ENCODE measurements at regions not wholly inside any gene's neighbourhood (a gene's known extent, or its start where the extent isn't known, plus 50 kb on each side); places are given as distances from the start of the nearest gene placed in this dataset.

GRCh38 chr10:21158301-21158700 is 261.2 kb upstream of the NEBL start:
- intact Hi-C loops (cut with micrococcal nuclease; ENCODE audit: unreplicated experiment) = no loop called here
- ChIA-PET POLR2A (ENCODE audit: unreplicated experiment) (no interaction called here), CTCF (no interaction called here)
- Histone ChIP-seq H3K4me3 (no peak overlapping the region), H3K79me2 (ENCODE audit: low read depth) (no peaks in the 10 kb centered on the region), H3F3A (ENCODE audit: insufficient read depth, low read depth) (no peaks in the 10 kb centered on the region), H4K20me1 (ENCODE audit: insufficient read depth) (no peaks in the 10 kb centered on the region), H3K27ac (no peak overlapping the region), H3K9me2 (ENCODE audit: insufficient read depth) (no peaks in the 10 kb centered on the region), H3K36me3 (ENCODE audit: low read depth) (no peaks in the 10 kb centered on the region), H3K4me1 (replicated peaks; ENCODE audit: insufficient read depth) (no peaks in the 10 kb centered on the region), H3K27me3 (ENCODE audit: insufficient read depth, low read depth) (no peaks in the 10 kb centered on the region), H2AFZ (no peak overlapping the region), H3K9me3 (ENCODE audit: insufficient read depth, low read depth) (peaks cover 7% of the 10 kb centered on the region; the same call in 1 of the 2 replicates), H3K4me2 (no peak overlapping the region)
- no peak for DNase-seq
- TF ChIP-seq CTCF (conservative IDR thresholded peaks at IDR 0.05) = no peak
- TF ChIP-seq EZH2 (IDR thresholded peaks at IDR 0.05; ENCODE audit: low read depth) = no peak
- no TSS peak for BruUV-seq (replicated peaks)

GRCh38 chr10:21157664-21158063 is 260.6 kb upstream of the NEBL start:
- no TSS peak for BruUV-seq (replicated peaks)
- TF ChIP-seq EZH2 (IDR thresholded peaks at IDR 0.05; ENCODE audit: low read depth) (no peak), CTCF (conservative IDR thresholded peaks at IDR 0.05) (no peak)
- intact Hi-C loops (cut with micrococcal nuclease; ENCODE audit: unreplicated experiment) = no loop called here

GRCh38 chr10:21150166-21150565 is 253.1 kb upstream of the NEBL start:
- Histone ChIP-seq H3F3A (ENCODE audit: insufficient read depth, low read depth) (no peaks in the 10 kb centered on the region), H3K79me2 (ENCODE audit: low read depth) (no peaks in the 10 kb centered on the region), H3K36me3 (ENCODE audit: low read depth) (no peaks in the 10 kb centered on the region), H4K20me1 (ENCODE audit: insufficient read depth) (no peaks in the 10 kb centered on the region), H3K4me3 (no peak overlapping the region), H3K4me1 (replicated peaks; ENCODE audit: insufficient read depth) (no peaks in the 10 kb centered on the region), H3K27me3 (ENCODE audit: insufficient read depth, low read depth) (no peaks in the 10 kb centered on the region), H2AFZ (no peak overlapping the region), H3K9me3 (ENCODE audit: insufficient read depth, low read depth) (no peaks in the 10 kb centered on the region), H3K27ac (no peak overlapping the region), H3K4me2 (no peak overlapping the region), H3K9me2 (ENCODE audit: insufficient read depth) (no peaks in the 10 kb centered on the region)
- POLR2A ChIA-PET (ENCODE audit: unreplicated experiment) = no interaction called here
- TF ChIP-seq CTCF (conservative IDR thresholded peaks at IDR 0.05) (no peak), EZH2 (IDR thresholded peaks at IDR 0.05; ENCODE audit: low read depth) (no peak)
- BruUV-seq (replicated peaks) = no TSS peak
- intact Hi-C loops (cut with micrococcal nuclease; ENCODE audit: unreplicated experiment) = no loop called here
- no peak for DNase-seq
- CTCF ChIA-PET = no interaction called here

More at GRCh38 chr10:21157664-21158063, 260.6 kb upstream of the NEBL start:
- Histone ChIP-seq H3K9me3 (ENCODE audit: insufficient read depth, low read depth) (peaks cover 7% of the 10 kb centered on the region; the same call in 1 of the 2 replicates), H3K36me3 (ENCODE audit: low read depth) (no peaks in the 10 kb centered on the region), H2AFZ (no peak overlapping the region), H3K4me1 (replicated peaks; ENCODE audit: insufficient read depth) (no peaks in the 10 kb centered on the region), H3K9me2 (ENCODE audit: insufficient read depth) (no peaks in the 10 kb centered on the region), H3K27ac (no peak overlapping the region), H3K27me3 (ENCODE audit: insufficient read depth, low read depth) (no peaks in the 10 kb centered on the region), H4K20me1 (ENCODE audit: insufficient read depth) (no peaks in the 10 kb centered on the region), H3K4me2 (no peak overlapping the region), H3K79me2 (ENCODE audit: low read depth) (no peaks in the 10 kb centered on the region), H3F3A (ENCODE audit: insufficient read depth, low read depth) (no peaks in the 10 kb centered on the region), H3K4me3 (no peak overlapping the region)
- ChIA-PET CTCF (no interaction called here), POLR2A (ENCODE audit: unreplicated experiment) (interaction anchor here (0.6 kb wide), 1 partner anchor 37 kb away, joined by 4 read pairs; no protein-coding TSS in a partner anchor)
- DNase-seq = no peak
